HFF-Myc (cell line): ENCODE measurements at regions not wholly inside any gene's neighbourhood (a gene's known extent, or its start where the extent isn't known, plus 50 kb on each side); places are given as distances from the start of the nearest gene placed in this dataset.
A peak's percentile ranks its signal among the peaks of the same experiment; 100 is the strongest.

ENCODE experiments used
- DNase-seq: peaks from one replicate; pipeline ENCODE4 v3.0.0-alpha.2; 2011; ENCODE audit warnings: low read depth; ENCODE audit errors: extremely low read depth
- H3K4me3 ChIP-seq: replicated peaks from 2 replicates; pipeline ENCODE4 v1.5.1; 2011; ENCODE audit warnings: low read depth, mild to moderate bottlenecking, control low read depth, low read length
- CTCF ChIP-seq: IDR thresholded peaks from 2 replicates; pipeline ENCODE4 v1.5.1; 2012; ENCODE audit warnings: mild to moderate bottlenecking, low read depth, low read length, control low read depth; ENCODE audit errors: missing control alignments

DNA sequence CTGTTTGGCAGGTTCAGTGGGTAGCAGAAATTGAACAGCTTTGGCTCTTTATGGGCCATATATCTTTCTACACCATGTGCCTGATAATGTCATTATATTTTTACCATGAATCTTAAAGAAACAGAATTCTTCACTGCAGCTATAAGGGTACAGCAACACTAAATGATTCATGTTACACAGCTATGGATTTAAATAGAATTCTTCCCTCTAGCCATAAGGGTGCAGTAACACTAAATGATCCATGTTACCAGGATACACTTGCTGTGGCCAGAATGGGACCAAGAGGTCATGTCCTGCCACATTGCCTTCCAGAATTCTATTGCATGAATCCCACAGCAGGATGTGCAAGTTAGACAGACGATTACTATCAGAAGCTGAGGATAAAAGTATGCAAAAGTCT is 603.9 kb downstream of the FSCB start:
- DNase-seq: no peak
- H3K4me3 ChIP-seq: no peak overlapping the region
- TF ChIP-seq CTCF: no peak

GRCh38 chr14:43901911-43902673 is 605.0 kb downstream of the FSCB start:
- no peak for TF ChIP-seq CTCF
- no peak overlapping the region for H3K4me3 ChIP-seq
- DNase-seq: no peak

- TF ChIP-seq CTCF: no peak
- no peak for DNase-seq
- H3K4me3 ChIP-seq: no peak overlapping the region
These were observed 606.9 kb downstream of the FSCB start for GRCh38 chr14:43900173-43900655.

- H3K4me3 ChIP-seq: no peak overlapping the region
- TF ChIP-seq CTCF: no peak
- no peak for DNase-seq
These were observed 608.4 kb downstream of the FSCB start for GRCh38 chr14:43898687-43899086.

- H3K4me3 ChIP-seq: no peak overlapping the region
- TF ChIP-seq CTCF: no peak
- DNase-seq: no peak
These were observed 611.0 kb downstream of the FSCB start for GRCh38 chr14:43896044-43896443.

- H3K4me3 ChIP-seq: no peak overlapping the region
- peak; percentile 15 for TF ChIP-seq CTCF
- no peak for DNase-seq
These were observed 612.5 kb downstream of the FSCB start for GRCh38 chr14:43894534-43894933.

DNA sequence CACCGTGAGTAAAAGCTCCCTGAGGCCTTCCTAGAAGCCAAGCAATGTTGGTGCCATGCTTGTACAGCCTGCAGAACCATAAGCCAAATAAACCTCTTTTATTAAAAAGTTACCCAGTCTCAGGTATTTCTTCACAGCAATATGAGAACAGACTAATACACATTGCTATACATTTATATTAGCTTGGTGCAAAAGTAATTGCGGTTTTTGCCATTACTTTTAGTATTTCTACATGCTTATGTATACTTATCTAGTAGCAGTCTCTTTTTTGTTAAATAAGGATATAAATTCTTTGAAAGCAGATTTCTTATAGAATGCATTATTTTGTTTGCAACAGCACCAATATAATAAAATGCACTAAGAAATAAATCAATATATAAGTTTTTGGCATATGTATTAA is 619.6 kb downstream of the FSCB start:
- H3K4me3 ChIP-seq: no peak overlapping the region
- DNase-seq: no peak
- TF ChIP-seq CTCF: no peak
